ENCODE measurements at regions not wholly inside any gene's neighbourhood (a gene's known extent, or its start where the extent isn't known, plus 50 kb on each side); places are given as distances from the start of the nearest gene placed in this dataset.
"Not testable (repeated sequence)": the region's sequence is repeated elsewhere in the genome, so short reads cannot be mapped to it uniquely, and the experiment has no call there.

DNA sequence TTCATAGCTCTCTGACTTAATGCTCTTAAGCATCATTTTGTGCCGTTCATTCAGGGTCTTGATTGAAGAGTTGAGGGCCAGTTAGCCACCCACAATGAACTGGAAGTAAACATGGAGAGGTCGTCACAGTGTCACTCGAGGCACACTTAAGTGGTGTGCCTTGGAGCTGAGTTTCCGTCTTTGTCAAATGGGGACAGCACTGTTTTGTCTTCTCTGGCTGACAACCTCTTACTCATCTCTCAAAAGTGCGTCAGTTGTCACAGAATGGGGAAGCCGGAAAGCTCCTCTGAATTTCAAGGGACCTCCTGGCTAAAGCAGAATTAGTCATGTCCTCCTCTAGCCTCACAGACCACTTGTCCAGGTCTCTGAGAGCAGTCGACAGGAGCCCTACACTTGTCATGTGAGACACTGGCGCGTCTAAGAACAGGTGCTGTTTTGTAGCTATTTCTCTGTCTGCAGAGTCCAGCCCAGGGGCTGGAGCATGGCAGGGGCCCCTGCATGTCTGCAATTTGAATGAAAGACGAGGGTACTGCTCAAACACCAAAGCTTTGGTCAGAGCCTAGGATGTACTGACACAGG lies 231.5 kb downstream of the NPIPA7 start:
- TF ChIP-seq, protein P1, sequence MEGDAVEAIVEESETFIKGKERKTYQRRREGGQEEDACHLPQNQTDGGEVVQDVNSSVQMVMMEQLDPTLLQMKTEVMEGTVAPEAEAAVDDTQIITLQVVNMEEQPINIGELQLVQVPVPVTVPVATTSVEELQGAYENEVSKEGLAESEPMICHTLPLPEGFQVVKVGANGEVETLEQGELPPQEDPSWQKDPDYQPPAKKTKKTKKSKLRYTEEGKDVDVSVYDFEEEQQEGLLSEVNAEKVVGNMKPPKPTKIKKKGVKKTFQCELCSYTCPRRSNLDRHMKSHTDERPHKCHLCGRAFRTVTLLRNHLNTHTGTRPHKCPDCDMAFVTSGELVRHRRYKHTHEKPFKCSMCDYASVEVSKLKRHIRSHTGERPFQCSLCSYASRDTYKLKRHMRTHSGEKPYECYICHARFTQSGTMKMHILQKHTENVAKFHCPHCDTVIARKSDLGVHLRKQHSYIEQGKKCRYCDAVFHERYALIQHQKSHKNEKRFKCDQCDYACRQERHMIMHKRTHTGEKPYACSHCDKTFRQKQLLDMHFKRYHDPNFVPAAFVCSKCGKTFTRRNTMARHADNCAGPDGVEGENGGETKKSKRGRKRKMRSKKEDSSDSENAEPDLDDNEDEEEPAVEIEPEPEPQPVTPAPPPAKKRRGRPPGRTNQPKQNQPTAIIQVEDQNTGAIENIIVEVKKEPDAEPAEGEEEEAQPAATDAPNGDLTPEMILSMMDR (IDR thresholded peaks at IDR 0.05): not testable (repeated sequence)
- not testable (repeated sequence) for TF ChIP-seq POLR2A, POLR2AphosphoS5 (IDR thresholded peaks at IDR 0.05)

Data from prostate gland (tissue), 2 donors.